ENCODE measurements at regions not wholly inside any gene's neighbourhood (a gene's known extent, or its start where the extent isn't known, plus 50 kb on each side); places are given as distances from the start of the nearest gene placed in this dataset.
"Not testable (repeated sequence)": the region's sequence is repeated elsewhere in the genome, so short reads cannot be mapped to it uniquely, and the experiment has no call there.

- no peak for DNase-seq (ENCODE audit: low read depth in 2 of 2)
These were observed 969.9 kb upstream of the CITED2 start for GRCh38 chr6:140344142-140344913.

GRCh38 chr6:140343128-140343527, 968.7 kb upstream of the CITED2 start:
- no peak for DNase-seq (ENCODE audit: low read depth in 2 of 2)

- DNase-seq (ENCODE audit: low read depth in 2 of 2): no peak
These were observed 966.8 kb upstream of the CITED2 start for GRCh38 chr6:140341272-140341671.

GRCh38 chr6:140340795-140341194, 966.3 kb upstream of the CITED2 start:
- no peak for DNase-seq (ENCODE audit: low read depth in 2 of 2)

- DNase-seq (ENCODE audit: low read depth in 2 of 2): not testable (repeated sequence)
These were observed 964.6 kb upstream of the CITED2 start for GRCh38 chr6:140339084-140339483.

GRCh38 chr6:140321891-140322290, 947.4 kb upstream of the CITED2 start:
- DNase-seq (ENCODE audit: low read depth in 2 of 2): no peak

GRCh38 chr6:140320081-140321080, 945.9 kb upstream of the CITED2 start:
- no peak for DNase-seq (ENCODE audit: low read depth in 2 of 2)

GRCh38 chr6:140319209-140319608, 944.8 kb upstream of the CITED2 start:
- DNase-seq (ENCODE audit: low read depth in 2 of 2): no peak

- no peak for DNase-seq (ENCODE audit: low read depth in 2 of 2)
These were observed 944.0 kb upstream of the CITED2 start for GRCh38 chr6:140318408-140318807.

- no peak for DNase-seq (ENCODE audit: low read depth in 2 of 2)
These were observed 943.5 kb upstream of the CITED2 start for GRCh38 chr6:140317950-140318349.

- no peak for DNase-seq (ENCODE audit: low read depth in 2 of 2)
These were observed 942.5 kb upstream of the CITED2 start for GRCh38 chr6:140316966-140317365.

- DNase-seq (ENCODE audit: low read depth in 2 of 2): no peak
These were observed 940.2 kb upstream of the CITED2 start for GRCh38 chr6:140314682-140315081.

GRCh38 chr6:140311146-140311545, 936.7 kb upstream of the CITED2 start:
- no peak for DNase-seq (ENCODE audit: low read depth in 2 of 2)

- no peak for DNase-seq (ENCODE audit: low read depth in 2 of 2)
These were observed 928.9 kb upstream of the CITED2 start for GRCh38 chr6:140303218-140303949.

- DNase-seq (ENCODE audit: low read depth in 2 of 2): no peak
These were observed 925.9 kb upstream of the CITED2 start for GRCh38 chr6:140300331-140300730.

- no peak for DNase-seq (ENCODE audit: low read depth in 2 of 2)
These were observed 914.7 kb upstream of the CITED2 start for GRCh38 chr6:140289186-140289585.

- DNase-seq (ENCODE audit: low read depth in 2 of 2): no peak
These were observed 911.7 kb upstream of the CITED2 start for GRCh38 chr6:140285998-140286690.

GRCh38 chr6:140285471-140285870, 911.0 kb upstream of the CITED2 start:
- no peak for DNase-seq (ENCODE audit: low read depth in 2 of 2)

GRCh38 chr6:140284871-140285270, 910.4 kb upstream of the CITED2 start:
- DNase-seq (ENCODE audit: low read depth in 2 of 2): no peak

GRCh38 chr6:140283197-140283596, 908.7 kb upstream of the CITED2 start:
- no peak for DNase-seq (ENCODE audit: low read depth in 2 of 2)

GRCh38 chr6:140281767-140282166, 907.3 kb upstream of the CITED2 start:
- no peak for DNase-seq (ENCODE audit: low read depth in 2 of 2)
